DMS 273 (cell line): ENCODE measurements at regions not wholly inside any gene's neighbourhood (a gene's known extent, or its start where the extent isn't known, plus 50 kb on each side); places are given as distances from the start of the nearest gene placed in this dataset.
A peak's percentile ranks its signal among the peaks of the same experiment; 100 is the strongest.

Source experiments
- DNase-seq: peaks from one replicate; lab custom pipeline; 2025; ENCODE audit not compliant: unreplicated experiment; lab: John Stamatoyannopoulos, UW

GRCh38 chr15:93495799-93496637 lies 407.0 kb upstream of the RGMA start:
- no peak for DNase-seq

GRCh38 chr15:93493172-93493571 lies 404.2 kb upstream of the RGMA start:
- no peak for DNase-seq

- no peak for DNase-seq
These were observed 402.3 kb upstream of the RGMA start for GRCh38 chr15:93491291-93491690.

GRCh38 chr15:93488296-93488713 lies 399.3 kb upstream of the RGMA start:
- no peak for DNase-seq

- no peak for DNase-seq
These were observed 397.6 kb upstream of the RGMA start for GRCh38 chr15:93486407-93487117.

GRCh38 chr15:93485438-93486327 lies 396.7 kb upstream of the RGMA start:
- peak; percentile 3 for DNase-seq

- DNase-seq: no peak
These were observed 394.9 kb upstream of the RGMA start for GRCh38 chr15:93483923-93484322.

- no peak for DNase-seq
These were observed 393.7 kb upstream of the RGMA start for GRCh38 chr15:93482731-93483130.

GRCh38 chr15:93479715-93480114 lies 390.7 kb upstream of the RGMA start:
- peak; percentile 63 for DNase-seq

- peak; percentile 24 for DNase-seq
These were observed 389.9 kb upstream of the RGMA start for GRCh38 chr15:93478947-93479346.

- DNase-seq: no peak
These were observed 388.7 kb upstream of the RGMA start for GRCh38 chr15:93477721-93478120.

- no peak for DNase-seq
These were observed 388.2 kb upstream of the RGMA start for GRCh38 chr15:93477188-93477587.

- DNase-seq: no peak
These were observed 387.6 kb upstream of the RGMA start for GRCh38 chr15:93476491-93477177.

- DNase-seq: no peak
These were observed 385.7 kb upstream of the RGMA start for GRCh38 chr15:93474728-93475127.

- DNase-seq: no peak
These were observed 381.0 kb upstream of the RGMA start for GRCh38 chr15:93469994-93470393.

GRCh38 chr15:93467337-93467736 lies 378.3 kb upstream of the RGMA start:
- peak; percentile 95 for DNase-seq

GRCh38 chr15:93466380-93466779 lies 377.4 kb upstream of the RGMA start:
- no peak for DNase-seq

GRCh38 chr15:93462690-93463089 lies 373.7 kb upstream of the RGMA start:
- DNase-seq: no peak

- no peak for DNase-seq
These were observed 371.7 kb upstream of the RGMA start for GRCh38 chr15:93460717-93461116.

- no peak for DNase-seq
These were observed 370.4 kb upstream of the RGMA start for GRCh38 chr15:93459396-93459795.

- no peak for DNase-seq
These were observed 369.6 kb upstream of the RGMA start for GRCh38 chr15:93458597-93458996.
